ENCODE measurements at regions not wholly inside any gene's neighbourhood (a gene's known extent, or its start where the extent isn't known, plus 50 kb on each side); places are given as distances from the start of the nearest gene placed in this dataset.
A peak's percentile ranks its signal among the peaks of the same experiment; 100 is the strongest.

- TF ChIP-seq BATF2 (CRISPR knock-in tag; IDR thresholded peaks at IDR 0.05) (no peak), EEA1 (CRISPR knock-in tag; IDR thresholded peaks at IDR 0.05; ENCODE audit: borderline replicate concordance) (no peak), GZF1 (CRISPR knock-in tag; IDR thresholded peaks at IDR 0.05) (no peak)
These were observed 568.3 kb upstream of the SALL1 start (continued) for GRCh38 chr16:51719376-51719775.

GRCh38 chr16:51716195-51716594 is 565.1 kb upstream of the SALL1 start:
- no peak overlapping the region for H3K4me2 ChIP-seq (ENCODE audit: low read depth, low read length)
- no TSS peak for BruUV-seq (replicated peaks)
- no peak for FAIRE-seq
- no peak overlapping the region for H3K27ac ChIP-seq (ENCODE audit: extremely low read length, insufficient read depth, low read length)
- H3K4me1 ChIP-seq (ENCODE audit: insufficient read depth, low read length): no peaks in the 10 kb centered on the region
- TF ChIP-seq CENPX (CRISPR knock-in tag; IDR thresholded peaks at IDR 0.05) (no peak), ZNF12 (CRISPR knock-in tag; IDR thresholded peaks at IDR 0.05) (no peak), ZNF761 (CRISPR knock-in tag; conservative IDR thresholded peaks at IDR 0.05) (no peak), CEBPB (IDR thresholded peaks at IDR 0.05; ENCODE audit: borderline replicate concordance, low read depth, low read length) (peak; percentile 83)
- no peak for DNase-seq (ENCODE audit: low spot score)
- no peak overlapping the region for H3K4me3 ChIP-seq (replicated peaks in 1 of 3; ENCODE audit: insufficient read depth in 1 of 3, low read depth in 2 of 3, low read length in 3 of 3)
- intact Hi-C loops (cut with micrococcal nuclease; ENCODE audit: unreplicated experiment) (no loop called here), in situ Hi-C loops (cut with HindIII; ENCODE audit: extremely low pct_ligation_motif_present, low pct_unique_long_range_greater_than_20kb) (no loop called here)
- no peak for ATAC-seq
- H4K20me1 ChIP-seq (ENCODE audit: insufficient read depth, low read length): no peaks in the 10 kb centered on the region
- 48% methylated on average over 1 of the region's 1 CpG for WGBS (ENCODE audit: low lambda C conversion rate)
- H3K36me3 ChIP-seq (replicated peaks in 1 of 2; ENCODE audit: control insufficient read depth in 1 of 2, insufficient read depth in 2 of 2, low read length in 2 of 2): no peaks in the 10 kb centered on the region
- H3K9ac ChIP-seq (ENCODE audit: insufficient read depth, low read depth, low read length): no peak overlapping the region
- no peaks in the 10 kb centered on the region for H3K9me3 ChIP-seq (ENCODE audit: low read length)
- H3K79me2 ChIP-seq (ENCODE audit: insufficient read depth, low read length): no peaks in the 10 kb centered on the region
- H2AFZ ChIP-seq (ENCODE audit: low read length): no peak overlapping the region
- ChIA-PET POLR2A (no interaction called here), CTCF (ENCODE audit: low intra/inter-chr PET ratio, low total read pairs) (no interaction called here)
- no peaks in the 10 kb centered on the region for H3K27me3 ChIP-seq (ENCODE audit: control insufficient read depth in 1 of 2, insufficient read depth in 2 of 2, low read length in 2 of 2)

- ChIA-PET POLR2A (no interaction called here), CTCF (ENCODE audit: low intra/inter-chr PET ratio, low total read pairs) (no interaction called here)
- H3K4me2 ChIP-seq (ENCODE audit: low read depth, low read length): no peak overlapping the region
- H3K4me3 ChIP-seq (replicated peaks in 1 of 3; ENCODE audit: insufficient read depth in 1 of 3, low read depth in 2 of 3, low read length in 3 of 3): no peak overlapping the region
- no peaks in the 10 kb centered on the region for H3K9me3 ChIP-seq (ENCODE audit: low read length)
- BruUV-seq (replicated peaks): no TSS peak
- H2AFZ ChIP-seq (ENCODE audit: low read length): no peak overlapping the region
- ATAC-seq: no peak
- in situ Hi-C loops (cut with HindIII; ENCODE audit: extremely low pct_ligation_motif_present, low pct_unique_long_range_greater_than_20kb): no loop called here
- H3K27me3 ChIP-seq (ENCODE audit: control insufficient read depth in 1 of 2, insufficient read depth in 2 of 2, low read length in 2 of 2): no peaks in the 10 kb centered on the region
- H3K27ac ChIP-seq (ENCODE audit: extremely low read length, insufficient read depth, low read length): no peak overlapping the region
- no peak overlapping the region for H3K9ac ChIP-seq (ENCODE audit: insufficient read depth, low read depth, low read length)
- FAIRE-seq: no peak
- H3K36me3 ChIP-seq (replicated peaks in 1 of 2; ENCODE audit: control insufficient read depth in 1 of 2, insufficient read depth in 2 of 2, low read length in 2 of 2): no peaks in the 10 kb centered on the region
- intact Hi-C loops (cut with micrococcal nuclease; ENCODE audit: unreplicated experiment): no loop called here
- no peak for DNase-seq (ENCODE audit: low spot score)
- no peaks in the 10 kb centered on the region for H3K79me2 ChIP-seq (ENCODE audit: insufficient read depth, low read length)
- TF ChIP-seq ATAD3A (CRISPR knock-in tag; IDR thresholded peaks at IDR 0.05) (no peak), CREB1 (IDR thresholded peaks at IDR 0.05) (peak; percentile 79), CREB1 (CRISPR knock-in tag; IDR thresholded peaks at IDR 0.05) (no peak)
- no peaks in the 10 kb centered on the region for H4K20me1 ChIP-seq (ENCODE audit: insufficient read depth, low read length)
- H3K4me1 ChIP-seq (ENCODE audit: insufficient read depth, low read length): no peaks in the 10 kb centered on the region
- WGBS (ENCODE audit: low lambda C conversion rate): 8% methylated on average over 2 of the region's 2 CpGs
These were observed 562.4 kb upstream of the SALL1 start for GRCh38 chr16:51713502-51713901.
